SIG-M5 treated with dmso at 0.1 percent for 504 hours (cell line): ENCODE measurements at regions not wholly inside any gene's neighbourhood (a gene's known extent, or its start where the extent isn't known, plus 50 kb on each side); places are given as distances from the start of the nearest gene placed in this dataset.
"Not testable (repeated sequence)": the region's sequence is repeated elsewhere in the genome, so short reads cannot be mapped to it uniquely, and the experiment has no call there.

ENCODE experiments used
- DNase-seq: peaks from one replicate; lab custom pipeline; 2025; ENCODE audit not compliant: unreplicated experiment; lab: John Stamatoyannopoulos, UW

GRCh38 chr12:89768586-89769482, 60.2 kb upstream of the ATP2B1 start:
- peak; percentile 98 for DNase-seq

GRCh38 chr12:89765959-89766824, 57.6 kb upstream of the ATP2B1 start:
- no peak for DNase-seq

- DNase-seq: not testable (repeated sequence)
Observed at GRCh38 chr12:89764164-89764563, 55.5 kb upstream of the ATP2B1 start.

- peak; percentile 67 for DNase-seq
Observed at GRCh38 chr12:89762498-89763170, 54.0 kb upstream of the ATP2B1 start.

- DNase-seq: no peak
Observed at GRCh38 chr12:89760783-89761182, 52.1 kb upstream of the ATP2B1 start.
